GM23338 (cell line): ENCODE measurements at regions not wholly inside any gene's neighbourhood (a gene's known extent, or its start where the extent isn't known, plus 50 kb on each side); places are given as distances from the start of the nearest gene placed in this dataset.

Experiments used
- CTCF ChIP-seq, 2 experiments: fragments of 200-600 bp in 1 of 2; sonication (generic) in 1 of 2; conservative IDR thresholded peaks; 2 replicates each; pipeline versions ENCODE4 v1.5.1 to v1.6.1; 2016 to 2017; ENCODE audit warnings: antibody characterized with exemption in 2 of 2, low read depth in 2 of 2, mild to moderate bottlenecking in 2 of 2, moderate library complexity in 1 of 2
- NANOG ChIP-seq: IDR thresholded peaks from 2 replicates; pipeline ENCODE4 v1.6.1; 2016; ENCODE audit warnings: antibody characterized with exemption, borderline replicate concordance
- POLR2AphosphoS5 ChIP-seq: IDR thresholded peaks from 2 replicates; pipeline ENCODE4 v1.6.1; 2016; ENCODE audit warnings: antibody characterized with exemption, low read depth
- TF ChIP-seq, protein P1 (sequence below): fragments of 250-450 bp; sonication (Bioruptor Pico); IDR thresholded peaks from 2 replicates; pipeline ENCODE4 v1.5.0; 2020; ENCODE audit warnings: mild to moderate bottlenecking, moderate library complexity

DNA sequence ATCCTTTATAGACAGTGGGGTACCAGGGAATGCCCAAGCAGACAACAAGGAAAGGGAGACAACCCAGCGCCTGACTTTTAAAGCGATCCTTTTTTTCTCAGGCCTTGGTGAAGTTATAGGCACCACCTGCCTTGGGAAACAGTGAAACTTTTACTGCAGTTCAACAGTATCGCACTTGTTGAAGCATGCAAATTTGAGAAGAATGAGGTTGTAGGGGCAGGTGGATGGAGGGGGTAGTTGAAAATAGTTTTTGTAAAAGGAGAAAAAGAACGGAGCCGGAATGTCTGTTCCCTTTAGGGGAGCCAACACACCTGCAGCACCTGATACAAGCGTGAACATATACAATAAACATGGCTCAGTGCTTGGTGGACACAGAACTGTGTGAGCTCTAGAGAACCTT lies 190.2 kb upstream of the NR3C1 start:
- no peak for TF ChIP-seq CTCF (conservative IDR thresholded peaks at IDR 0.05; ENCODE audit: low read depth in 2 of 2)
- no peak for TF ChIP-seq NANOG
- TF ChIP-seq, protein P1, sequence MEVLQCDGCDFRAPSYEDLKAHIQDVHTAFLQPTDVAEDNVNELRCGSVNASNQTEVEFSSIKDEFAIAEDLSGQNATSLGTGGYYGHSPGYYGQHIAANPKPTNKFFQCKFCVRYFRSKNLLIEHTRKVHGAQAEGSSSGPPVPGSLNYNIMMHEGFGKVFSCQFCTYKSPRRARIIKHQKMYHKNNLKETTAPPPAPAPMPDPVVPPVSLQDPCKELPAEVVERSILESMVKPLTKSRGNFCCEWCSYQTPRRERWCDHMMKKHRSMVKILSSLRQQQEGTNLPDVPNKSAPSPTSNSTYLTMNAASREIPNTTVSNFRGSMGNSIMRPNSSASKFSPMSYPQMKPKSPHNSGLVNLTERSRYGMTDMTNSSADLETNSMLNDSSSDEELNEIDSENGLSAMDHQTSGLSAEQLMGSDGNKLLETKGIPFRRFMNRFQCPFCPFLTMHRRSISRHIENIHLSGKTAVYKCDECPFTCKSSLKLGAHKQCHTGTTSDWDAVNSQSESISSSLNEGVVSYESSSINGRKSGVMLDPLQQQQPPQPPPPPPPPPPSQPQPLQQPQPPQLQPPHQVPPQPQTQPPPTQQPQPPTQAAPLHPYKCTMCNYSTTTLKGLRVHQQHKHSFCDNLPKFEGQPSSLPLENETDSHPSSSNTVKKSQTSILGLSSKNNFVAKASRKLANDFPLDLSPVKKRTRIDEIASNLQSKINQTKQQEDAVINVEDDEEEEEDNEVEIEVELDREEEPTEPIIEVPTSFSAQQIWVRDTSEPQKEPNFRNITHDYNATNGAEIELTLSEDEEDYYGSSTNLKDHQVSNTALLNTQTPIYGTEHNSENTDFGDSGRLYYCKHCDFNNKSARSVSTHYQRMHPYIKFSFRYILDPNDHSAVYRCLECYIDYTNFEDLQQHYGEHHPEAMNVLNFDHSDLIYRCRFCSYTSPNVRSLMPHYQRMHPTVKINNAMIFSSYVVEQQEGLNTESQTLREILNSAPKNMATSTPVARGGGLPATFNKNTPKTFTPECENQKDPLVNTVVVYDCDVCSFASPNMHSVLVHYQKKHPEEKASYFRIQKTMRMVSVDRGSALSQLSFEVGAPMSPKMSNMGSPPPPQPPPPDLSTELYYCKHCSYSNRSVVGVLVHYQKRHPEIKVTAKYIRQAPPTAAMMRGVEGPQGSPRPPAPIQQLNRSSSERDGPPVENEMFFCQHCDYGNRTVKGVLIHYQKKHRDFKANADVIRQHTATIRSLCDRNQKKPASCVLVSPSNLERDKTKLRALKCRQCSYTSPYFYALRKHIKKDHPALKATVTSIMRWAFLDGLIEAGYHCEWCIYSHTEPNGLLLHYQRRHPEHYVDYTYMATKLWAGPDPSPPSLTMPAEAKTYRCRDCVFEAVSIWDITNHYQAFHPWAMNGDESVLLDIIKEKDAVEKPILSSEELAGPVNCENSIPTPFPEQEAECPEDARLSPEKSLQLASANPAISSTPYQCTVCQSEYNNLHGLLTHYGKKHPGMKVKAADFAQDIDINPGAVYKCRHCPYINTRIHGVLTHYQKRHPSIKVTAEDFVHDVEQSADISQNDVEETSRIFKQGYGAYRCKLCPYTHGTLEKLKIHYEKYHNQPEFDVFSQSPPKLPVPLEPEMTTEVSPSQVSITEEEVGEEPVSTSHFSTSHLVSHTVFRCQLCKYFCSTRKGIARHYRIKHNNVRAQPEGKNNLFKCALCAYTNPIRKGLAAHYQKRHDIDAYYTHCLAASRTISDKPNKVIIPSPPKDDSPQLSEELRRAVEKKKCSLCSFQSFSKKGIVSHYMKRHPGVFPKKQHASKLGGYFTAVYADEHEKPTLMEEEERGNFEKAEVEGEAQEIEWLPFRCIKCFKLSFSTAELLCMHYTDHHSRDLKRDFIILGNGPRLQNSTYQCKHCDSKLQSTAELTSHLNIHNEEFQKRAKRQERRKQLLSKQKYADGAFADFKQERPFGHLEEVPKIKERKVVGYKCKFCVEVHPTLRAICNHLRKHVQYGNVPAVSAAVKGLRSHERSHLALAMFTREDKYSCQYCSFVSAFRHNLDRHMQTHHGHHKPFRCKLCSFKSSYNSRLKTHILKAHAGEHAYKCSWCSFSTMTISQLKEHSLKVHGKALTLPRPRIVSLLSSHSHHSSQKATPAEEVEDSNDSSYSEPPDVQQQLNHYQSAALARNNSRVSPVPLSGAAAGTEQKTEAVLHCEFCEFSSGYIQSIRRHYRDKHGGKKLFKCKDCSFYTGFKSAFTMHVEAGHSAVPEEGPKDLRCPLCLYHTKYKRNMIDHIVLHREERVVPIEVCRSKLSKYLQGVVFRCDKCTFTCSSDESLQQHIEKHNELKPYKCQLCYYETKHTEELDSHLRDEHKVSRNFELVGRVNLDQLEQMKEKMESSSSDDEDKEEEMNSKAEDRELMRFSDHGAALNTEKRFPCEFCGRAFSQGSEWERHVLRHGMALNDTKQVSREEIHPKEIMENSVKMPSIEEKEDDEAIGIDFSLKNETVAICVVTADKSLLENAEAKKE (CRISPR knock-in tag): no peak
- TF ChIP-seq POLR2AphosphoS5: no peak
